ENCODE measurements at regions not wholly inside any gene's neighbourhood (a gene's known extent, or its start where the extent isn't known, plus 50 kb on each side); places are given as distances from the start of the nearest gene placed in this dataset.
"Not testable (repeated sequence)": the region's sequence is repeated elsewhere in the genome, so short reads cannot be mapped to it uniquely, and the experiment has no call there.

- H3K4me1 ChIP-seq (ENCODE audit: control insufficient read depth, insufficient read depth, low read length, poor library complexity, severe bottlenecking), result no peaks in the 10 kb centered on the region
- Mint-ChIP-seq H3K4me1 (no peaks in the 10 kb centered on the region), H3K9me3 (peaks cover 0 to 5% (median 0%) of the 10 kb centered on the region in 7 donors), H3K4me3 (no peak overlapping the region), H3K27me3 (peaks cover 10% of the 10 kb centered on the region), H3K36me3 (no peaks in the 10 kb centered on the region), H3K27ac (no peak overlapping the region)
- H3K27me3 ChIP-seq (ENCODE audit: control insufficient read depth, insufficient read depth, low read length), result no peaks in the 10 kb centered on the region
- H3K27ac ChIP-seq (ENCODE audit: insufficient read depth, low read length, poor library complexity, severe bottlenecking), result no peak overlapping the region
- no peak overlapping the region for H3K4me3 ChIP-seq (ENCODE audit: low read depth, low read length)
- ATAC-seq (ENCODE audit: low read depth in 2 of 2) (no peak), DNase-seq (no peak)
- no peaks in the 10 kb centered on the region for H3K36me3 ChIP-seq (ENCODE audit: control insufficient read depth, insufficient read depth, low read length)
- H3K9me3 ChIP-seq (ENCODE audit: control insufficient read depth in 2 of 2, low read length in 2 of 2), result no peaks in the 10 kb centered on the region
Observed at GRCh38 chr18:51491678-51492372, 294.3 kb upstream of the MEX3C start.

GRCh38 chr18:51498085-51498855, 300.8 kb upstream of the MEX3C start:
- no peak overlapping the region for H3K27ac ChIP-seq (ENCODE audit: insufficient read depth, low read length, poor library complexity, severe bottlenecking)
- H3K4me1 Mint-ChIP-seq, result no peaks in the 10 kb centered on the region
- no peak overlapping the region for H3K4me3 Mint-ChIP-seq
- ATAC-seq (ENCODE audit: low read depth in 2 of 2) (no peak), DNase-seq (no peak)
- H3K27me3 Mint-ChIP-seq, result peaks cover 15% of the 10 kb centered on the region
- no peak overlapping the region for H3K27ac Mint-ChIP-seq
- no peaks in the 10 kb centered on the region for H3K27me3 ChIP-seq (ENCODE audit: control insufficient read depth, insufficient read depth, low read length)
- H3K36me3 Mint-ChIP-seq, result no peaks in the 10 kb centered on the region
- H3K36me3 ChIP-seq (ENCODE audit: control insufficient read depth, insufficient read depth, low read length), result no peaks in the 10 kb centered on the region
- H3K9me3 ChIP-seq (ENCODE audit: control insufficient read depth in 2 of 2, low read length in 2 of 2), result no peaks in the 10 kb centered on the region
- H3K4me3 ChIP-seq (ENCODE audit: low read depth, low read length), result no peak overlapping the region
- no peaks in the 10 kb centered on the region for H3K4me1 ChIP-seq (ENCODE audit: control insufficient read depth, insufficient read depth, low read length, poor library complexity, severe bottlenecking)
- peaks cover 0 to 5% (median 0%) of the 10 kb centered on the region in 7 donors for H3K9me3 Mint-ChIP-seq

- DNase-seq, result no peak
- Histone ChIP-seq H3K27me3 (ENCODE audit: control insufficient read depth, insufficient read depth, low read length) (no peaks in the 10 kb centered on the region), H3K36me3 (ENCODE audit: control insufficient read depth, insufficient read depth, low read length) (no peaks in the 10 kb centered on the region), H3K9me3 (ENCODE audit: control insufficient read depth in 2 of 2, low read length in 2 of 2) (peaks cover 0 to 5% of the 10 kb centered on the region in 2 experiments), H3K27ac (ENCODE audit: insufficient read depth, low read length, poor library complexity, severe bottlenecking) (no peak overlapping the region), H3K4me3 (ENCODE audit: low read depth, low read length) (no peak overlapping the region), H3K4me1 (ENCODE audit: control insufficient read depth, insufficient read depth, low read length, poor library complexity, severe bottlenecking) (no peaks in the 10 kb centered on the region)
- Mint-ChIP-seq H3K9me3 (peaks cover 0 to 9% (median 4%) of the 10 kb centered on the region in 7 donors), H3K4me3 (no peak overlapping the region), H3K36me3 (no peaks in the 10 kb centered on the region), H3K4me1 (no peaks in the 10 kb centered on the region), H3K27me3 (peaks cover 4% of the 10 kb centered on the region), H3K27ac (no peak overlapping the region)
- no peak for ATAC-seq (ENCODE audit: low read depth in 2 of 2)
Observed at GRCh38 chr18:51503351-51503750, 305.9 kb upstream of the MEX3C start.

GRCh38 chr18:51506811-51507210, 309.3 kb upstream of the MEX3C start:
- no peaks in the 10 kb centered on the region for H3K27me3 ChIP-seq (ENCODE audit: control insufficient read depth, insufficient read depth, low read length)
- DNase-seq, result no peak
- peaks cover 0 to 19% (median 6%) of the 10 kb centered on the region in 7 donors for H3K9me3 Mint-ChIP-seq
- no peaks in the 10 kb centered on the region for H3K4me1 ChIP-seq (ENCODE audit: control insufficient read depth, insufficient read depth, low read length, poor library complexity, severe bottlenecking)
- no peaks in the 10 kb centered on the region for H3K36me3 ChIP-seq (ENCODE audit: control insufficient read depth, insufficient read depth, low read length)
- no peaks in the 10 kb centered on the region for H3K4me1 Mint-ChIP-seq
- H3K27me3 Mint-ChIP-seq, result peaks cover 7% of the 10 kb centered on the region
- no peak overlapping the region for H3K4me3 Mint-ChIP-seq
- ATAC-seq (ENCODE audit: low read depth in 2 of 2), result no peak
- H3K4me3 ChIP-seq (ENCODE audit: low read depth, low read length), result no peak overlapping the region
- peaks cover 2 to 5% of the 10 kb centered on the region in 2 experiments for H3K9me3 ChIP-seq (ENCODE audit: control insufficient read depth in 2 of 2, low read length in 2 of 2)
- no peak overlapping the region for H3K27ac Mint-ChIP-seq
- H3K27ac ChIP-seq (ENCODE audit: insufficient read depth, low read length, poor library complexity, severe bottlenecking), result no peak overlapping the region
- H3K36me3 Mint-ChIP-seq, result no peaks in the 10 kb centered on the region

- DNase-seq; H3K36me3 Mint-ChIP-seq; H3K9me3 ChIP-seq (ENCODE audit: control insufficient read depth in 2 of 2, low read length in 2 of 2); H3K4me3 Mint-ChIP-seq; H3K27ac Mint-ChIP-seq; H3K4me1 ChIP-seq (ENCODE audit: control insufficient read depth, insufficient read depth, low read length, poor library complexity, severe bottlenecking); H3K27ac ChIP-seq (ENCODE audit: insufficient read depth, low read length, poor library complexity, severe bottlenecking); H3K27me3 ChIP-seq (ENCODE audit: control insufficient read depth, insufficient read depth, low read length); H3K27me3 Mint-ChIP-seq; H3K36me3 ChIP-seq (ENCODE audit: control insufficient read depth, insufficient read depth, low read length); H3K4me3 ChIP-seq (ENCODE audit: low read depth, low read length); ATAC-seq (ENCODE audit: low read depth in 2 of 2); H3K4me1 Mint-ChIP-seq: not testable (repeated sequence)
- H3K9me3 Mint-ChIP-seq, result peaks cover 0 to 19% (median 6%) of the 10 kb centered on the region in 7 donors
Observed at GRCh38 chr18:51508410-51508809, 310.9 kb upstream of the MEX3C start.

GRCh38 chr18:51510020-51510419, 312.5 kb upstream of the MEX3C start:
- H3K9me3 ChIP-seq (ENCODE audit: control insufficient read depth in 2 of 2, low read length in 2 of 2), result peaks cover 2 to 5% of the 10 kb centered on the region in 2 experiments
- ATAC-seq (ENCODE audit: low read depth in 2 of 2), result no peak
- H3K9me3 Mint-ChIP-seq, result peaks cover 0 to 19% (median 6%) of the 10 kb centered on the region in 7 donors

GRCh38 chr18:51513517-51513916, 316.0 kb upstream of the MEX3C start:
- Mint-ChIP-seq H3K27ac (no peak overlapping the region), H3K27me3 (peaks cover 4% of the 10 kb centered on the region), H3K4me1 (no peaks in the 10 kb centered on the region), H3K36me3 (no peaks in the 10 kb centered on the region), H3K4me3 (no peak overlapping the region), H3K9me3 (peaks cover 0 to 9% (median 3%) of the 10 kb centered on the region in 7 donors)
- Histone ChIP-seq H3K27ac (ENCODE audit: insufficient read depth, low read length, poor library complexity, severe bottlenecking) (no peak overlapping the region), H3K27me3 (ENCODE audit: control insufficient read depth, insufficient read depth, low read length) (no peaks in the 10 kb centered on the region), H3K9me3 (ENCODE audit: control insufficient read depth in 2 of 2, low read length in 2 of 2) (peaks cover 0 to 2% of the 10 kb centered on the region in 2 experiments), H3K4me1 (ENCODE audit: control insufficient read depth, insufficient read depth, low read length, poor library complexity, severe bottlenecking) (no peaks in the 10 kb centered on the region), H3K36me3 (ENCODE audit: control insufficient read depth, insufficient read depth, low read length) (no peaks in the 10 kb centered on the region), H3K4me3 (ENCODE audit: low read depth, low read length) (no peak overlapping the region)
- DNase-seq (no peak), ATAC-seq (ENCODE audit: low read depth in 2 of 2) (no peak)

More at GRCh38 chr18:51510020-51510419, 312.5 kb upstream of the MEX3C start:
- Mint-ChIP-seq H3K4me1 (no peaks in the 10 kb centered on the region), H3K4me3 (no peak overlapping the region), H3K27me3 (peaks cover 4% of the 10 kb centered on the region), H3K27ac (no peak overlapping the region), H3K36me3 (no peaks in the 10 kb centered on the region)
- Histone ChIP-seq H3K36me3 (ENCODE audit: control insufficient read depth, insufficient read depth, low read length) (no peaks in the 10 kb centered on the region), H3K27ac (ENCODE audit: insufficient read depth, low read length, poor library complexity, severe bottlenecking) (no peak overlapping the region), H3K27me3 (ENCODE audit: control insufficient read depth, insufficient read depth, low read length) (no peaks in the 10 kb centered on the region), H3K4me3 (ENCODE audit: low read depth, low read length) (no peak overlapping the region), H3K4me1 (ENCODE audit: control insufficient read depth, insufficient read depth, low read length, poor library complexity, severe bottlenecking) (no peaks in the 10 kb centered on the region)
- DNase-seq, result no peak
